ENCODE measurements at regions not wholly inside any gene's neighbourhood (a gene's known extent, or its start where the extent isn't known, plus 50 kb on each side); places are given as distances from the start of the nearest gene placed in this dataset.

DNA sequence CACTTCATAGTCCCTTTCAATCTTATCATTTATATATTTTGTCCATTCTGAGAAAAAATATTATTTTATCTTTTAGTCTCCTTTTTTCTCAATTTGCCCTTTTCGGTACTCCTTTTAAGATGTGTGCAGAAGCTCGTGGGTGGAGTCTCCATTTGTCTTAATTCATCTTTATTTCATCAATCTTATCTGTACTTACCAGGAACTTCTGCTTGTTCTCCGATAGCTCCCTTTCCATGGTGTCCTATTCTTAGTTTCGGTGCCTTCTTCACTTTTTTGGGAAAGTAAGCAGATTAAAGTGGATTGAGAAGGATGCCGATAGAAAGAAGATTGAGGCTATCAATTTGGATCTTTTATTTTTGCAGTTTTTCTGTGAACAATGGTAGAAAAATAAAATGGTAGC, 183.4 kb upstream of the PLEKHA5 start:
- Mint-ChIP-seq H3K36me3 (ENCODE audit: low read depth) (no peaks in the 10 kb centered on the region), H3K4me3 (no peak overlapping the region), H3K9me3 (no peaks in the 10 kb centered on the region), H3K27ac (no peak overlapping the region), H3K4me1 (ENCODE audit: low read depth) (no peaks in the 10 kb centered on the region), H3K27me3 (no peaks in the 10 kb centered on the region)
- TF ChIP-seq, protein P1, sequence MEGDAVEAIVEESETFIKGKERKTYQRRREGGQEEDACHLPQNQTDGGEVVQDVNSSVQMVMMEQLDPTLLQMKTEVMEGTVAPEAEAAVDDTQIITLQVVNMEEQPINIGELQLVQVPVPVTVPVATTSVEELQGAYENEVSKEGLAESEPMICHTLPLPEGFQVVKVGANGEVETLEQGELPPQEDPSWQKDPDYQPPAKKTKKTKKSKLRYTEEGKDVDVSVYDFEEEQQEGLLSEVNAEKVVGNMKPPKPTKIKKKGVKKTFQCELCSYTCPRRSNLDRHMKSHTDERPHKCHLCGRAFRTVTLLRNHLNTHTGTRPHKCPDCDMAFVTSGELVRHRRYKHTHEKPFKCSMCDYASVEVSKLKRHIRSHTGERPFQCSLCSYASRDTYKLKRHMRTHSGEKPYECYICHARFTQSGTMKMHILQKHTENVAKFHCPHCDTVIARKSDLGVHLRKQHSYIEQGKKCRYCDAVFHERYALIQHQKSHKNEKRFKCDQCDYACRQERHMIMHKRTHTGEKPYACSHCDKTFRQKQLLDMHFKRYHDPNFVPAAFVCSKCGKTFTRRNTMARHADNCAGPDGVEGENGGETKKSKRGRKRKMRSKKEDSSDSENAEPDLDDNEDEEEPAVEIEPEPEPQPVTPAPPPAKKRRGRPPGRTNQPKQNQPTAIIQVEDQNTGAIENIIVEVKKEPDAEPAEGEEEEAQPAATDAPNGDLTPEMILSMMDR (IDR thresholded peaks at IDR 0.05): no peak
- DNase-seq: no peak
- CTCF ChIA-PET: no interaction called here
- intact Hi-C loops (cut with micrococcal nuclease): no loop called here
- no peak for ATAC-seq
- POLR2A ChIA-PET: no interaction called here

DNA sequence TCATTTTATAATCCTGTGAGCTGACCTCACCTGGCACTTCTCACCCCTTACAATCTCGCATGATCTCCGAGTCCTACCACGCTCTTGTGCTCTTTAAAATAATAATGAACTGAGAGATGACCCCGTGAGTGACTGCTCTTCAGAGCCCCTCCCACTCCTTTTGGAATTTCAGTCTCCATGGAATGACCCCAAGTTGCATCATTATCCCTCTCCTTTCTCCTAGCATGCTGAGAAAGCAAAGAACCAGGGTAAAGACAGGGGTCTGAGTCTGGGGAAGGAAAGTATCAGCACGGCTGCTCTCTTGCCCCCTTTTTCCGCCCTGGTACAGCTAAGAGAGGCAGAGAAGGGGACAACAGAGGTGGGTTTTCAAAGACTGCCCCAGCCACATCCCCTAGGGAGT, 178.3 kb upstream of the PLEKHA5 start:
- Mint-ChIP-seq H3K36me3 (ENCODE audit: low read depth) (no peaks in the 10 kb centered on the region), H3K4me1 (ENCODE audit: low read depth) (no peaks in the 10 kb centered on the region), H3K9me3 (no peaks in the 10 kb centered on the region), H3K27ac (no peak overlapping the region), H3K27me3 (no peaks in the 10 kb centered on the region), H3K4me3 (no peak overlapping the region)
- CTCF ChIA-PET: no interaction called here
- intact Hi-C loops (cut with micrococcal nuclease): no loop called here
- ATAC-seq (no peak), DNase-seq (no peak)
- POLR2A ChIA-PET: no interaction called here
- TF ChIP-seq, protein P1 (IDR thresholded peaks at IDR 0.05): no peak

DNA sequence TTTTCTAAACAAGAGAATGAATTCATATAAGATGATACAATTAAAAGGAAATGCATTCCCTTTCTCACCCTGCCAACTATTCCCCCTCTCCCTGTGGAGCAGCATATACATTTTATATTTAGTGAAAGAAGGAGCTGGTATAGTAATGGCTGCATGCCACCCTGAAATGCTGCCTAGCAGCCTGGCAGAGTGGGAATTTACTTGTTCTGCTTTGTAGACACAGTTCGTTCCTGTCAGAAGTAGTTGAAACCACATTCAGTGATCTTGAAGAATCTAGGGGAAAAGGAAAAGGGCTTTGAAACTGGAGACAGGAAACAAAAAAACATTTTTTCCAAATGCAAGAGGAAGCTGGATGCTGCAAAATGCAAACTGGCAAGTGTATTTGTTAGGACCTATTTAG, 176.0 kb upstream of the PLEKHA5 start:
- CTCF ChIA-PET: no interaction called here
- no peaks in the 10 kb centered on the region for H3K4me1 Mint-ChIP-seq (ENCODE audit: low read depth)
- TF ChIP-seq, protein P1 (IDR thresholded peaks at IDR 0.05): no peak
- no peaks in the 10 kb centered on the region for H3K9me3 Mint-ChIP-seq
- no peaks in the 10 kb centered on the region for H3K27me3 Mint-ChIP-seq
- no peak overlapping the region for H3K4me3 Mint-ChIP-seq
- DNase-seq (no peak), ATAC-seq (no peak)
- intact Hi-C loops (cut with micrococcal nuclease): no loop called here
- H3K36me3 Mint-ChIP-seq (ENCODE audit: low read depth): no peaks in the 10 kb centered on the region
- H3K27ac Mint-ChIP-seq: no peak overlapping the region
- POLR2A ChIA-PET: no interaction called here

DNA sequence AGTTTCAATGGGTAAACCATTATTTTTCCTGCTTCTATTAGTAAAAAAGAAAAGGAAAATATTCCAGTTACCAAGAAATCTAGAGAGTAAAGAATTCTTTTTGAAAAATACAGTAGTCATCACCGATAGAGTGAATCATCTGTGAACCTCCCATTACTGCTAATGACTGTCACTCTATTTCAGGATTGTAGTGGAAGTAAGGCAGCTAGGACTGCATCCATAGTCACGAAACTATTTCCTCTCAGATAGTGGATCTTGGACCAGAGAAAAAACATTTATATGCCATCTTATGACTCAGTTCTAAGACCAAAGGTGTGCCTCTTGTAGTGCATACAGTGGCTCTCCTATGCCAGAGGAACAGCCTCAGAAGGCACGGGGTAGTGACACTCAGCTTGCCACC, 173.9 kb upstream of the PLEKHA5 start:
- ATAC-seq (no peak), DNase-seq (no peak)
- H3K27me3 Mint-ChIP-seq: no peaks in the 10 kb centered on the region
- H3K4me3 Mint-ChIP-seq: no peak overlapping the region
- TF ChIP-seq, protein P1 (IDR thresholded peaks at IDR 0.05): no peak
- ChIA-PET CTCF (no interaction called here), POLR2A (no interaction called here)
- H3K4me1 Mint-ChIP-seq (ENCODE audit: low read depth): no peaks in the 10 kb centered on the region
- H3K36me3 Mint-ChIP-seq (ENCODE audit: low read depth): no peaks in the 10 kb centered on the region
- H3K27ac Mint-ChIP-seq: no peak overlapping the region
- intact Hi-C loops (cut with micrococcal nuclease): no loop called here
- no peaks in the 10 kb centered on the region for H3K9me3 Mint-ChIP-seq

DNA sequence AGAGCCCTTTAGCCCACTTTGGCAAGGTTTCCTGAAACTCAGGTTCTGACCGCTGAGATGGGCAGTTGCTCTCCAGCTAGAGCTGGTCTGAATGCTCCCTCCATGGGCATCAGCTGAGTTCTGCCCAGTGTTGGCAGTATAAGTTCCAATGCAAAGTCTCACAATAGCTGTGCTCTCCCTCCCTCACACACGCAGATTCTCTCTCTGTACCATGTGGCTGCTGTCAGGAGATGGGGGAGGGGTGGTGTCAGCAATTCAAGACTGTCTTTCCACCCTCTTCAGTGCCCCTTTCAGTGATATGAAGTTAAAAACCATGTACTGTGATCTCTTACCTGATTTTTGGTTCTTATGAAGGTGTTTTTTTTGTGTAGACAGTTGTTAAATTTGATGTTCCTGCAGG, 164.3 kb upstream of the PLEKHA5 start:
- Mint-ChIP-seq H3K27me3 (peaks cover 2% of the 10 kb centered on the region), H3K36me3 (ENCODE audit: low read depth) (no peaks in the 10 kb centered on the region), H3K9me3 (no peaks in the 10 kb centered on the region), H3K27ac (no peak overlapping the region), H3K4me3 (no peak overlapping the region), H3K4me1 (ENCODE audit: low read depth) (no peaks in the 10 kb centered on the region)
- POLR2A ChIA-PET: no interaction called here
- TF ChIP-seq, protein P1 (IDR thresholded peaks at IDR 0.05): no peak
- DNase-seq (no peak), ATAC-seq (no peak)
- CTCF ChIA-PET: no interaction called here
- intact Hi-C loops (cut with micrococcal nuclease): no loop called here

All from activated CD8-positive, alpha-beta T cell treated with anti-CD3 and anti-CD28 coated beads for 36 hours (primary cell).